GM18867 (cell line): ENCODE measurements at regions not wholly inside any gene's neighbourhood (a gene's known extent, or its start where the extent isn't known, plus 50 kb on each side); places are given as distances from the start of the nearest gene placed in this dataset.

ENCODE experiments used
- ATAC-seq: cut with Tn5 transposase; IDR thresholded peaks from one replicate; pipeline ENCODE4 v1.9.1; 2021; ENCODE audit warnings: mild to moderate bottlenecking, moderate library complexity; ENCODE audit not compliant: unreplicated experiment

GRCh38 chr11:112457532-112457931, 196.9 kb upstream of the PLET1 start:
- no peak for ATAC-seq

GRCh38 chr11:112459001-112459400, 198.3 kb upstream of the PLET1 start:
- ATAC-seq, result no peak

- ATAC-seq, result no peak
These were observed 199.5 kb upstream of the PLET1 start for GRCh38 chr11:112460141-112460540.

- ATAC-seq, result no peak
These were observed 204.3 kb upstream of the PLET1 start for GRCh38 chr11:112464949-112465348.

- no peak for ATAC-seq
These were observed 204.9 kb upstream of the PLET1 start for GRCh38 chr11:112465433-112466024.

GRCh38 chr11:112467721-112468120, 207.1 kb upstream of the PLET1 start:
- ATAC-seq, result no peak

- no peak for ATAC-seq
These were observed 208.7 kb upstream of the PLET1 start for GRCh38 chr11:112469376-112469775.

- ATAC-seq, result peak; percentile 58
These were observed 209.7 kb upstream of the PLET1 start for GRCh38 chr11:112470355-112470754.

- no peak for ATAC-seq
These were observed 211.1 kb upstream of the PLET1 start for GRCh38 chr11:112471731-112472130.

- no peak for ATAC-seq
These were observed 216.5 kb upstream of the PLET1 start for GRCh38 chr11:112477152-112477551.

- no peak for ATAC-seq
These were observed 217.1 kb upstream of the PLET1 start for GRCh38 chr11:112477581-112478317.

- ATAC-seq, result no peak
These were observed 218.1 kb upstream of the PLET1 start for GRCh38 chr11:112478806-112479205.

- no peak for ATAC-seq
These were observed 220.8 kb upstream of the PLET1 start for GRCh38 chr11:112481431-112481830.

GRCh38 chr11:112481893-112482292, 221.2 kb upstream of the PLET1 start:
- ATAC-seq, result no peak

- ATAC-seq, result peak; percentile 91
These were observed 224.6 kb upstream of the PLET1 start for GRCh38 chr11:112485280-112485679.

- no peak for ATAC-seq
These were observed 237.2 kb upstream of the PLET1 start for GRCh38 chr11:112497826-112498225.

GRCh38 chr11:112498701-112499100, 238.0 kb upstream of the PLET1 start:
- ATAC-seq, result no peak

GRCh38 chr11:112499153-112499880, 238.7 kb upstream of the PLET1 start:
- ATAC-seq, result no peak

- no peak for ATAC-seq
These were observed 239.2 kb upstream of the PLET1 start for GRCh38 chr11:112499881-112500204.

GRCh38 chr11:112503410-112503809, 242.8 kb upstream of the PLET1 start:
- no peak for ATAC-seq

- ATAC-seq, result no peak
These were observed 243.4 kb upstream of the PLET1 start for GRCh38 chr11:112504056-112504455.

- ATAC-seq, result no peak
These were observed 246.2 kb upstream of the PLET1 start for GRCh38 chr11:112506852-112507251.
